ENCODE measurements at regions not wholly inside any gene's neighbourhood (a gene's known extent, or its start where the extent isn't known, plus 50 kb on each side); places are given as distances from the start of the nearest gene placed in this dataset.
"Not testable (repeated sequence)": the region's sequence is repeated elsewhere in the genome, so short reads cannot be mapped to it uniquely, and the experiment has no call there.

- no peak for DNase-seq (ENCODE audit: extremely low read depth in 1 of 2, low read depth in 1 of 2)
Observed at GRCh38 chr21:23694390-23694789, 1912.9 kb downstream of the MRPL39 start.

GRCh38 chr21:23690316-23690715 is 1917.0 kb downstream of the MRPL39 start:
- no peak for DNase-seq (ENCODE audit: extremely low read depth in 1 of 2, low read depth in 1 of 2)

GRCh38 chr21:23686737-23687523 is 1920.4 kb downstream of the MRPL39 start:
- DNase-seq (ENCODE audit: extremely low read depth in 1 of 2, low read depth in 1 of 2): no peak

- no peak for DNase-seq (ENCODE audit: extremely low read depth in 1 of 2, low read depth in 1 of 2)
Observed at GRCh38 chr21:23684431-23684830, 1922.8 kb downstream of the MRPL39 start.

DNA sequence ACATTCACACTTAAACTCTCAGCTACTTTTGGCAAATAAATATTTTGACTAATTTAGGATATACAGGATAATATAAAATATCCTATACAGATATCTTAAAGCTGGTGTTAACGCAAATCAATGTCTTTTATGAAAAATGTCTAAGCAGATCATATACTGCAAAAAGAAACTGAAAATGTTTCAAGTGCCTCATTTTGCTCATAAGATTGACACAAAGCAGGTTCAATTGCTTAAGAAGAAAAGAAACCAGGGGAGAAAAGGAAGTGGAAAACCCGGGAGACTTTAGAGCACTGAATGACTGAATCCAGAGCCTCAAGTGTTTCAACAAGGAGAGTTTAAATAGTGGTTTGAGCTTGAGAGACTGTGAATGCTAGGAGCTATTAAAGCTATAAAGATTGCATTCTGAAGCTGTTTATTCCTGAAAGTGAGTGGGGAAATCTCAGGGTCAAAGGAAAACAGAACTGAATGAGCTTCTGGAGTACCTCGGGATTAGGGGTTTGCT is 1943.0 kb downstream of the MRPL39 start:
- no peak for DNase-seq (ENCODE audit: extremely low read depth in 1 of 2, low read depth in 1 of 2)

GRCh38 chr21:23660560-23660959 is 1946.7 kb downstream of the MRPL39 start:
- DNase-seq (ENCODE audit: extremely low read depth in 1 of 2, low read depth in 1 of 2): no peak

- DNase-seq (ENCODE audit: extremely low read depth in 1 of 2, low read depth in 1 of 2): no peak
Observed at GRCh38 chr21:23644768-23645167, 1962.5 kb downstream of the MRPL39 start.

- DNase-seq (ENCODE audit: extremely low read depth in 1 of 2, low read depth in 1 of 2): no peak
Observed at GRCh38 chr21:23639721-23640120, 1967.6 kb downstream of the MRPL39 start.

DNA sequence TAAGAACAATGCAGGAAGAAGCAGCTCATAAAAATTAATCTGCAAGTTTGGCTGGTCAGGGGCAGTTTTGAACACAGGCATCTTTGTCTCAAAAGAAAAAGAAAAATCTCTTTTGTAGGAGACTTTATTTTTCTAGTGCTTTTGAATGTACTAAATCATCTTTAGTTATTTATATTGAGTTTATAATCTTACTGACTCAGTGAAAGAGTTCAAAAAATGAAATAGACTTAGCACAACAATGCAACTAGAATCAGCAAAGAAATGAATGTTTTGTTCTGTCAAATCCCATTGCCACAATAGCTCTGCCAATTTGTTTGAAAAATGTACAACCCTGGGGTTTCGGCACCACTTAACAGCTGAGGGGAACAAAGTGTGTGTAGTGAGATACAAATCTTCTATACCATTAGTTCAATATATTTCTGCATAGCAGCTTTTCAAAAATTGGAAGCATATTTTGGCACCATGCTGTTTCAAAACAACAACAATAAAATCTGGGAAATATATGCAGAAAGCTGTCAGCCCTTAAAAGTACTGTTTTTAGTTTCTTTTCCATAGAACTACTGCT is 1969.1 kb downstream of the MRPL39 start:
- DNase-seq (ENCODE audit: extremely low read depth in 1 of 2, low read depth in 1 of 2): no peak

- DNase-seq (ENCODE audit: extremely low read depth in 1 of 2, low read depth in 1 of 2): no peak
Observed at GRCh38 chr21:23633447-23633940, 1973.8 kb downstream of the MRPL39 start.

GRCh38 chr21:23624281-23624680 is 1983.0 kb downstream of the MRPL39 start:
- no peak for DNase-seq (ENCODE audit: extremely low read depth in 1 of 2, low read depth in 1 of 2)

- no peak for DNase-seq (ENCODE audit: extremely low read depth in 1 of 2, low read depth in 1 of 2)
Observed at GRCh38 chr21:23613014-23613413, 1994.3 kb downstream of the MRPL39 start.

GRCh38 chr21:23612210-23612609 is 1995.1 kb downstream of the MRPL39 start:
- DNase-seq (ENCODE audit: extremely low read depth in 1 of 2, low read depth in 1 of 2): no peak

DNA sequence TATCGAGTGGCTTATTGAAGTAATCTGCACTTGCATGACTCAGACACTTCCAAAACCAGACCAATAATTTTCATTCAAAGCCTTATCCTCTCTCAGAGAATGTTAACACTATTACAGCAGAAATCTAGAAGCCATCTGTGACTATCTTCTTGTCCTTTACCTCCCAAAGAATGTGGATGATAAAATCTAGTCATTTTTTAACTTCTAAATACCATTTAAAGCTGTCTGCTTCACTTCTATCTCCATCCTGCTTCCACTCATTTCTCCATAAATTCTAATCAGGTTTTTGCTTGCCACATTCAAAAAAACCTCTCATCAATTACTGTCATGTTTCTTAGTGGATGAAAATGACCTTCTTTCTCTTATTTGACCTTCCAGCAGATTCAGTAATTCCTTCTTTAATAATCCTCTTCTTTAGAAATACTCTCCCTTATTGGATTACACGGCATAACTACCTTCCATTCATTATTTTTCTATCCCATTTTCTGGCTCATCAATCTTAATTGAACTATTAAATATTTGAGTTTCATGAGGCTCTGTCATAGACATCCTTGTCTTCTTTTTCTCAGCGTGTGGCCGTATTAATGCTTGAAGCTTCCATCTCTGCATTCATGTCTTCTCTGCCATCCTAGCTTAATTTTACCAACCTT is 1999.4 kb downstream of the MRPL39 start:
- no peak for DNase-seq (ENCODE audit: extremely low read depth in 1 of 2, low read depth in 1 of 2)

- DNase-seq (ENCODE audit: extremely low read depth in 1 of 2, low read depth in 1 of 2): no peak
Observed at GRCh38 chr21:23601549-23601948, 2005.7 kb downstream of the MRPL39 start.

- DNase-seq (ENCODE audit: extremely low read depth in 1 of 2, low read depth in 1 of 2): no peak
Observed at GRCh38 chr21:23593582-23593981, 2013.7 kb downstream of the MRPL39 start.

- no peak for DNase-seq (ENCODE audit: extremely low read depth in 1 of 2, low read depth in 1 of 2)
Observed at GRCh38 chr21:23585419-23585818, 2021.9 kb downstream of the MRPL39 start.

DNA sequence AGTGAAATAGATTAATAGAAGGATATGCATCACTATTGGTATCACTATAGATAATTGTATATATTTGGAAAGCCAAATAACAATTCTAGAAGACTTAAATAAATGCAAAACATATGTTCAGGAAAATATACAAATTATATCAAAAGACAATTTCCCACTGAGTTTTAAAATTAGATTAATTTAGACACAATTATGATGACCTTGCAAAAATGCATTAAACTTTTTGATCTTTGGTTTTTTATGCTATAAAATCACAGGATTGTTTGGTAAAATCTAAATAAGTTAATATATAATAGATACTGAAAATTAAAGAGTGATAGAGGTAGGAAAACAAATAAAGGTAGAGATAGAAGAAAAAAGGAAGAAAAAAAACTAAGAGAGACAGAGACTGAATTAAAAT is 2027.7 kb downstream of the MRPL39 start:
- DNase-seq (ENCODE audit: extremely low read depth in 1 of 2, low read depth in 1 of 2): no peak

GRCh38 chr21:23578027-23578426 is 2029.3 kb downstream of the MRPL39 start:
- no peak for DNase-seq (ENCODE audit: extremely low read depth in 1 of 2, low read depth in 1 of 2)

- DNase-seq (ENCODE audit: extremely low read depth in 1 of 2, low read depth in 1 of 2): no peak
Observed at GRCh38 chr21:23574932-23575331, 2032.3 kb downstream of the MRPL39 start.

DNA sequence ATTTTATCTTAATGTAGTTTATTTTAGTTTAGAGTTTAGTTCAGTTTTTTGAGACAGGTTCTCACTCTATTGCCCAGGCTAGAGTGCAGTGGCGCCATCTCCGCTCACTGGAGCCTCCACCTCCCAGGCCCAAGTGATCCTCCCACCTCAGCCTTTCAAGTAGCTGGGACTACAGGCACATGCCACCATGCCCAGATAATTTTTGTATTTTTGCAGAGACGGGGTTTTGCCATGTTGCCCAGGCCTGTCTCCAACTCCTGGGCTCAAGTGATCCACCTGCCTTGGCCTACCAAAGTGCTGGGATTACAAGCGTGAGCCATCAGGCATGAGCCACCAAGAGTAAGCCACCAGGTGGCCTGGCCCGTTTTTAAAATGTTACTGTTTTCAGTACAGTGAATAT is 2058.4 kb downstream of the MRPL39 start:
- not testable (repeated sequence) for DNase-seq (ENCODE audit: extremely low read depth in 1 of 2, low read depth in 1 of 2)

GRCh38 chr21:23543333-23543732 is 2063.9 kb downstream of the MRPL39 start:
- no peak for DNase-seq (ENCODE audit: extremely low read depth in 1 of 2, low read depth in 1 of 2)

Measured in stimulated activated CD8-positive, alpha-beta memory T cell treated with anti-CD3 and anti-CD28 coated beads, Interleukin-7, amount 100 ng/mL, for 48 hours (primary cell).